ENCODE measurements at regions not wholly inside any gene's neighbourhood (a gene's known extent, or its start where the extent isn't known, plus 50 kb on each side); places are given as distances from the start of the nearest gene placed in this dataset.

DNA sequence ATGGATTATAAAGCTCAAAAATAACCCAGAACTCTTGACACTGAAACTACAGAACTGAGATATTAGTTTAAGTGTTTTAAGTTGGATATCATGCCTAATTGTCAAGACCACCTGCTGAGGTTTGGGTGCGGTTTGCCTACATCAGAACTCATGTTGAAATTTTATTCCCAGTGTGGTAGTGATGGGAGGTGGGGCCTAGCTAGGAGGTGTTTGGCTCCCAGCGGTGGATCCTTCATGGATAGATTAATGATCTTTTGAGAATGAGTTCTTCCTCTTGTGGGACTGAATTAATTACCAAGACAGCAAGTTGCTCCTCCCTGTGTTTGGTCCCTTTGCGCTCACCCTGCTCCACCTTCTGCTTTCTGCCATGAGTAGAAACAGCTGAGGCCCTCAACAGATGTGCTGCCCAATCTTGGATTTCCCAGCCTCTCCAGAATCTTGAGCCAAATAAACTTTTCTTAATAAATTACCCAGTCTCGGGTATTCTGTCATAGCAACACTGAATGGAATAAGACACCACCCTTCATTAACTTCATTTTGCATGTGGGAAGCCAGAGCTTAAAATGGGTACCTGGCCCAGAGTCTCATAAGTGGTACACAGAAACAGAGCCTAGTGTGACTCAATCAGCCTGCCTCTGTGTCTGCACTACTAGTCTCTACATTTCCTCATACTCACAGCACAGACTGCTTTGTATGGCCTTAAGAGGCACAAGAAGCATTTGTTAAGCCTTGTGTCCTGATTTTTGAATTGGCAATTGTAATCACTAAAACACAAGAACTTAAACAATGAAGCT is 158.4 kb downstream of the IBTK start:
- no peaks in the 10 kb centered on the region for H3K9me3 ChIP-seq (ENCODE audit: control insufficient read depth in 1 of 2, low read length in 2 of 2)
- H3K27me3 ChIP-seq (ENCODE audit: low read depth, low read length) = no peaks in the 10 kb centered on the region
- H3K27ac ChIP-seq (ENCODE audit: low read length) = no peak overlapping the region
- H3K4me3 ChIP-seq (ENCODE audit: low read depth in 1 of 2, low read length in 2 of 2) = no peak overlapping the region
- H3K36me3 ChIP-seq (ENCODE audit: control insufficient read depth in 1 of 2, insufficient read depth in 2 of 2, low read length in 2 of 2) = no peaks in the 10 kb centered on the region
- no peaks in the 10 kb centered on the region for H3K4me1 ChIP-seq (ENCODE audit: control insufficient read depth in 1 of 2, insufficient read depth in 2 of 2, low read length in 2 of 2)

DNA sequence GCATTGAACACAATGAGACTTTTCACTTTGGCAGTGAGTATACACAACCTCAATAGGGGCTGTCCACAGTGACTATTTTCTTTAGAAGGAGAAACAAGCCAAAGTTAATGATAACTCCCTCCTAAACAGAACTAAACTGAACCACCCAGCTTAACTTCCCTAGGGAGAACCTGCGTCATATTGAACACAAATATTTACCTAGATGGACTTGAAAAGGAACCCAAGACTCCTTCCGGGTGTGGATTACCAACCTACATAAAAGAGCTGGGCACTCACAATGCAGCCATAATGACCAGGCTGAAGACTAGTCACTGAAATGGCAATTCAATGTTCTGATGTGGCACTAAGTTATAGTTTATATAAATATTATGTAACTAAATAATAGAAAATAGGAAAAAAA is 160.6 kb downstream of the IBTK start:
- H3K27ac ChIP-seq (ENCODE audit: low read length) = no peak overlapping the region
- no peaks in the 10 kb centered on the region for H3K36me3 ChIP-seq (ENCODE audit: control insufficient read depth in 1 of 2, insufficient read depth in 2 of 2, low read length in 2 of 2)
- H3K27me3 ChIP-seq (ENCODE audit: low read depth, low read length) = no peaks in the 10 kb centered on the region
- no peak overlapping the region for H3K4me3 ChIP-seq (ENCODE audit: low read depth in 1 of 2, low read length in 2 of 2)
- H3K4me1 ChIP-seq (ENCODE audit: control insufficient read depth in 1 of 2, insufficient read depth in 2 of 2, low read length in 2 of 2) = no peaks in the 10 kb centered on the region
- no peaks in the 10 kb centered on the region for H3K9me3 ChIP-seq (ENCODE audit: control insufficient read depth in 1 of 2, low read length in 2 of 2)

DNA sequence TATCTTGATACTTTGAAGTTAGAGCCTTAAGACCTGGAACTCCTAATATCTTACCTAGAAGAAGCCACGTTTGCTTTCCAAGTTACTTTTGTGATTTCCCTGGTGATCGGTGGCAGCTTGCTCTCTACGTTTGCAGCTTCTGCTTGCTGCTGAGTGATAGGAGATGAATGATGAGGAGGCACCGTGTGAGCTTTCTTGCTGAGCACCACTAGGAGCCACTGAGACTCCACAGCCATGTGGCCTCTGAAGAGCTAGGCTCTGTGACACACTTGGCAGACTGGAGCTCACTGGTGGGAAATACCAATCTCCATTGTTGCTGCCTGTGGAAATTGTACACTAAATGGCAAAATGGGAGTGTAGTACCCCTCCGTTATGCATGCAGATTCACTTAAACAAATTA is 161.8 kb downstream of the IBTK start:
- Histone ChIP-seq H3K27ac (ENCODE audit: low read length) (no peak overlapping the region), H3K27me3 (ENCODE audit: low read depth, low read length) (no peaks in the 10 kb centered on the region), H3K36me3 (ENCODE audit: control insufficient read depth in 1 of 2, insufficient read depth in 2 of 2, low read length in 2 of 2) (no peaks in the 10 kb centered on the region), H3K9me3 (ENCODE audit: control insufficient read depth in 1 of 2, low read length in 2 of 2) (no peaks in the 10 kb centered on the region), H3K4me1 (ENCODE audit: control insufficient read depth in 1 of 2, insufficient read depth in 2 of 2, low read length in 2 of 2) (no peaks in the 10 kb centered on the region), H3K4me3 (ENCODE audit: low read depth in 1 of 2, low read length in 2 of 2) (no peak overlapping the region)

DNA sequence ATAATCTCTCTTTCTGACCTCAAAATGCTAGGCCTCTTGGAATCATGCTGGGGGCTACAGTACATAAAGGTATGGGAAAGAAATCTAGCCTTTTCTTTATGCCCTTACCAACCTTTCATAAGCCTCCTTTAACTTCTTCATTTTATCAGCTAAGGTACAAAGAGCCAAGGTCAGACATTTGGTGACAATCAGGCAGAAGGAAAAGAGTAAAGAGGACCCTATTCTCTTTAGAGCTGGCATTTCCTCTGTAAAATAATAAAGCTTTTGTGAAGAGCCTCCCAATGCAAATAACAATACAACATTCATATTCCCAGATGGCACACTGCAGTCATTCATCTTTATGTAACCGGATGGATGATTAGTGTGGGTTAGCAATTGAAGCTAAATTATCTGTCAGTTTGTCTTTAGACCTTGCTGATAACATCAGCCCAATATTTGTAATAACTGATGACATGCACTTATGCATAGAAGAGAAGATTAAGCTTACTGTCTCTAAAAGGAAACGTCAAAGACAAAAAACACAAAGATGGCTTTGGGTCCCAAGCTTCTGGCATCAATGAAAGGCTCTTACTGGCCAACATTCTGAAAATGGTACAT is 163.1 kb downstream of the IBTK start:
- Histone ChIP-seq H3K27ac (ENCODE audit: low read length) (no peak overlapping the region), H3K4me1 (ENCODE audit: control insufficient read depth in 1 of 2, insufficient read depth in 2 of 2, low read length in 2 of 2) (no peaks in the 10 kb centered on the region), H3K9me3 (ENCODE audit: control insufficient read depth in 1 of 2, low read length in 2 of 2) (no peaks in the 10 kb centered on the region), H3K36me3 (ENCODE audit: control insufficient read depth in 1 of 2, insufficient read depth in 2 of 2, low read length in 2 of 2) (no peaks in the 10 kb centered on the region), H3K4me3 (ENCODE audit: low read depth in 1 of 2, low read length in 2 of 2) (no peak overlapping the region), H3K27me3 (ENCODE audit: low read depth, low read length) (no peaks in the 10 kb centered on the region)

DNA sequence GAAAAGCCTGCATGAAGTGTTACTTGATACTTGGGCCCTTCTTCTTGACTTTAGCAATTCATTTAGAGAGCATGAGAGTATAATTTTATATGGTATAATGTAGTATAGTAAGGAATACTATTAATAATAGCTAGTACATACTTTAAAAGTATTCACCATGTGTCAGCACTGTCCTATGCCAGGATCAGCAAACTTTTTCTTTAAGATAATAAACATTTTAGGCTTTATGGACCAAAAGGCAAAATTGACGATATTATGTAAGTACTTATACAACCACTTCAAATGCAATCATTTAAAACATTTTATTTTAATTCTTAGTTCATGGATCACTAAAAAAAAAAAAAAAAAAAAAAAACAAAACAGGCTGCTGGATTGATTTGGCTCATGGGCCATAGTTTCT is 163.9 kb downstream of the IBTK start:
- Histone ChIP-seq H3K36me3 (ENCODE audit: control insufficient read depth in 1 of 2, insufficient read depth in 2 of 2, low read length in 2 of 2) (no peaks in the 10 kb centered on the region), H3K27me3 (ENCODE audit: low read depth, low read length) (no peaks in the 10 kb centered on the region), H3K4me1 (ENCODE audit: control insufficient read depth in 1 of 2, insufficient read depth in 2 of 2, low read length in 2 of 2) (no peaks in the 10 kb centered on the region), H3K9me3 (ENCODE audit: control insufficient read depth in 1 of 2, low read length in 2 of 2) (no peaks in the 10 kb centered on the region), H3K27ac (ENCODE audit: low read length) (no peak overlapping the region), H3K4me3 (ENCODE audit: low read depth in 1 of 2, low read length in 2 of 2) (no peak overlapping the region)

DNA sequence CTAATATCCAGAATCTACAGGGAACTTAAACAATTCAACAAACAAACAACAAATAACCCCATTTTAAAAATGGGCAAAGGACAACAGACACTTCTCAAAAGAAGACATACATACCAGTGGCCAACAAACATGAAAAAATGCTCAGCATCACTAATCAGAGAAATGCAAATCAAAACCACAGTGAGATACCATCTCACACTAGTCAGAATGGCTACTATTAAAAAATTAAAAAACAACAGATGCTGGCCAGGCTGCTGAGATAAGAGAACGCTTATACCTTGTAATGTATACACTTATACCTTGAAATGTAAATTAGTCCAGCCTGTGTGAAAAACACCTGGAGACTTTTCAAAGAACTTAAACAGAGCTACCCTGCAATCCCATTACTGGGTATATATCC is 166.8 kb downstream of the IBTK start:
- Histone ChIP-seq H3K4me1 (ENCODE audit: control insufficient read depth in 1 of 2, insufficient read depth in 2 of 2, low read length in 2 of 2) (peaks cover 0 to 12% of the 10 kb centered on the region in 2 donors), H3K4me3 (ENCODE audit: low read depth in 1 of 2, low read length in 2 of 2) (no peak overlapping the region), H3K9me3 (ENCODE audit: control insufficient read depth in 1 of 2, low read length in 2 of 2) (no peaks in the 10 kb centered on the region), H3K36me3 (ENCODE audit: control insufficient read depth in 1 of 2, insufficient read depth in 2 of 2, low read length in 2 of 2) (no peaks in the 10 kb centered on the region), H3K27me3 (ENCODE audit: low read depth, low read length) (no peaks in the 10 kb centered on the region), H3K27ac (ENCODE audit: low read length) (no peak overlapping the region)

DNA sequence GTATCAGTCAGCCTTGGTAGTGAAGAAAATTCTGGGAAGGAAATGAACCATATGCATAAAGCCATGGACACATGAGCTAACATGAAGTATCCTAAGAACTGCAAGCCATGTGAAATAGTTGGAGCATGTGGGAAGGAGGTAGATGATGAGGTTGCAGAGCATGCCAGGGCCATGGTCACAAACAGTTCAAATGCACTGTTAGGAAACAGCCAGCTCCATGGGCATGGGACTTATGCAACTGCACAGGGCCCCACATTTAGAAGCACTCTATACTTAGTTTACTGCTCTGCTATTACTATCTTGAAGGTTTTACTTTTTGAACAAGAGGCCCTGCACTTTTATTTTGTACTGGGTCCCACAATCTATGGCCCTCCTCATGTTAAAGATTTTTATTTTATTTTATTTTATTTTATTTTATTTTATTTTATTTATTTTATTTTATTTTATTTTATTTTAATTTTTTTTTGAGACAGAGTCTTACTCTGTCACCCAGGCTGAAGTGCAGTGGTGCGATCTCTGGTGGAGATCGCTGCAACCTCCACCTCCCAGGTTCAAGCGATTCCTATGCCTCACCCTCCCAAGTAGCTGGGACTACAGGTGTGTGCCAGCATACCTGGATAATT is 169.1 kb downstream of the IBTK start:
- no peaks in the 10 kb centered on the region for H3K36me3 ChIP-seq (ENCODE audit: control insufficient read depth in 1 of 2, insufficient read depth in 2 of 2, low read length in 2 of 2)
- no peaks in the 10 kb centered on the region for H3K27me3 ChIP-seq (ENCODE audit: low read depth, low read length)
- H3K4me3 ChIP-seq (ENCODE audit: low read depth in 1 of 2, low read length in 2 of 2) = no peak overlapping the region
- H3K27ac ChIP-seq (ENCODE audit: low read length) = no peak overlapping the region
- H3K4me1 ChIP-seq (ENCODE audit: control insufficient read depth in 1 of 2, insufficient read depth in 2 of 2, low read length in 2 of 2) = peaks cover 0 to 12% of the 10 kb centered on the region in 2 donors
- H3K9me3 ChIP-seq (ENCODE audit: control insufficient read depth in 1 of 2, low read length in 2 of 2) = no peaks in the 10 kb centered on the region

DNA sequence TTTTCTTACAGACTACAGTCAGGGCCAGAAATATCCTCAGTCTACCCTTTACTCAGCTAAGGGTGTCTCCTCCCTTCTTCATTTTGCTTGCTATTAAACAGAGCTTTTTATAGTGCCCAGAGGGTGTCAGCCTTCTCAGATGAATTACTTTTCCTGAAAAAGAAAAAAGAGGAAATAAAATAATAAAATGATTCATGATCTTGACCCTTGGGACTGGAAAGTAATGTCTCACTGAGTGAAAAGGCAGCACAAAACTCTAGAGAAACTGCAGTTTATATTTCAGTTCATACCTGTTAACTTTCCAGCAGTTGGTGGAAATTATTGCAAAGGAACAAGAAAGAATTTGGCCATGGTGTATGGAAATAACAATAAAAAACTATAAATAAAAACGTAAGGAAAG is 170.6 kb downstream of the IBTK start:
- Histone ChIP-seq H3K36me3 (ENCODE audit: control insufficient read depth in 1 of 2, insufficient read depth in 2 of 2, low read length in 2 of 2) (no peaks in the 10 kb centered on the region), H3K4me1 (ENCODE audit: control insufficient read depth in 1 of 2, insufficient read depth in 2 of 2, low read length in 2 of 2) (peaks cover 0 to 12% of the 10 kb centered on the region in 2 donors), H3K27me3 (ENCODE audit: low read depth, low read length) (no peaks in the 10 kb centered on the region)

DNA sequence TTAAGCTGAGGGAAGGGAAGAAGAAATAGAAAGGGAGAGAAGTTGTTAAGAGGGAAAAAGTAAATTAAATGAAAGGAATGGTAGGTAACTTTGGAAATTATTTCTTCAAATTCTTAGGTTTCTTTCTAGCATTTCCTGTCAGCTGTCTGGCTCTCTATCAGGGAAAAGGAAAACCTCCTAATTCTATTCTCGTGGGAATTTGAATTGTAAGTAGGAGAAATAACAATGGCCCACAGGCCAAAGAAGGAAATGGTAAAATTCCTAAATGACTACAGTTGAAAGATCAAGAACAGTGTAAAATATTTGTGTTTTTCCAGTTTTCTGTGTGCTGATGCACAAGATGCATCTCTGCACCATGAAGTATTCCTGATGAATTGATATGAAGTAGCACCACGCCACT is 173.0 kb downstream of the IBTK start:
- Histone ChIP-seq H3K36me3 (ENCODE audit: control insufficient read depth in 1 of 2, insufficient read depth in 2 of 2, low read length in 2 of 2) (no peaks in the 10 kb centered on the region), H3K27me3 (ENCODE audit: low read depth, low read length) (no peaks in the 10 kb centered on the region), H3K4me1 (ENCODE audit: control insufficient read depth in 1 of 2, insufficient read depth in 2 of 2, low read length in 2 of 2) (peaks cover 0 to 12% of the 10 kb centered on the region in 2 donors), H3K4me3 (ENCODE audit: low read depth in 1 of 2, low read length in 2 of 2) (no peak overlapping the region), H3K27ac (ENCODE audit: low read length) (no peak overlapping the region), H3K9me3 (ENCODE audit: control insufficient read depth in 1 of 2, low read length in 2 of 2) (no peaks in the 10 kb centered on the region)

More for the DNA sequence above, 170.6 kb downstream of the IBTK start:
- Histone ChIP-seq H3K27ac (ENCODE audit: low read length) (no peak overlapping the region), H3K4me3 (ENCODE audit: low read depth in 1 of 2, low read length in 2 of 2) (no peak overlapping the region), H3K9me3 (ENCODE audit: control insufficient read depth in 1 of 2, low read length in 2 of 2) (no peaks in the 10 kb centered on the region)

DNA sequence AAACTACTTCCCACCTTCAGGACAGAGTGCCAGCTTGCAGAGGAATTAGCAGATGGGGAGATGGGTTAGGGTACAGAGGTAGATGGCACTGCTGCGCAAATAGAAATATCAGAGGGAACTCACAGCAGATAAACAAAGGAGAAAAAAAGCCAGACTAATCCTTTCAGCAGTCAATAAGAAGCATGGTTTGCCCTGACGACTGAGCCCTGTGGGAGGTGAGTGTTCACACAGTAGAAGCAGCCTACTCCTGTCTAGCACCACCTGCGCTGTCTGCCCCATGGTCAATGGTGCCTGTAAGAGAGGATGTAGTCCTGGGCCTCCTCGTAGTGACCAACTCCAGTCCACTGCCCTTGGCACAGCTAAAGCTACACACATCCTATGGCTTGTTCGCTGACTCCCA is 174.1 kb downstream of the IBTK start:
- no peaks in the 10 kb centered on the region for H3K27me3 ChIP-seq (ENCODE audit: low read depth, low read length)
- peaks cover 0 to 12% of the 10 kb centered on the region in 2 donors for H3K4me1 ChIP-seq (ENCODE audit: control insufficient read depth in 1 of 2, insufficient read depth in 2 of 2, low read length in 2 of 2)
- H3K4me3 ChIP-seq (ENCODE audit: low read depth in 1 of 2, low read length in 2 of 2) = no peak overlapping the region
- no peak overlapping the region for H3K27ac ChIP-seq (ENCODE audit: low read length)
- no peaks in the 10 kb centered on the region for H3K36me3 ChIP-seq (ENCODE audit: control insufficient read depth in 1 of 2, insufficient read depth in 2 of 2, low read length in 2 of 2)
- H3K9me3 ChIP-seq (ENCODE audit: control insufficient read depth in 1 of 2, low read length in 2 of 2) = no peaks in the 10 kb centered on the region

DNA sequence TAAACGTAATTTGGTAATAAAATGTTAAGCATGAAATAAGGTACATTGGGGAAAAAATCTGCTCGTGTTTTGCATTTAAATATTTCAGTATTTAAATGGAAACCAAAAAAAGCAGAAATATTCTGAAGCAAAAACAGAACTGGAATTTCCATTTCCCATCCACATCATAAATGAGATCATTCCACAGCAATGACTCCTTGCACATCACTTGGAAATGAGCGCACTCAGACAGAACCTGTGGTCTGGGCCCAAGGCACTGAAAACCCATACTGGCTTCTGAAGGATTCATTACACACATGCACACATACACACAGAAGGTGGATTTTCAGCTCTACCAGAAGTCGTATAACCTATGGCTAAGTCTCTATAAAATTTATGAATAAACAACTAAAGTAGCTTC is 174.8 kb downstream of the IBTK start:
- H3K4me3 ChIP-seq (ENCODE audit: low read depth in 1 of 2, low read length in 2 of 2) = no peak overlapping the region
- no peaks in the 10 kb centered on the region for H3K36me3 ChIP-seq (ENCODE audit: control insufficient read depth in 1 of 2, insufficient read depth in 2 of 2, low read length in 2 of 2)
- no peaks in the 10 kb centered on the region for H3K27me3 ChIP-seq (ENCODE audit: low read depth, low read length)
- no peak overlapping the region for H3K27ac ChIP-seq (ENCODE audit: low read length)
- peaks cover 0 to 12% of the 10 kb centered on the region in 2 donors for H3K4me1 ChIP-seq (ENCODE audit: control insufficient read depth in 1 of 2, insufficient read depth in 2 of 2, low read length in 2 of 2)
- no peaks in the 10 kb centered on the region for H3K9me3 ChIP-seq (ENCODE audit: control insufficient read depth in 1 of 2, low read length in 2 of 2)
